Stimulated activated CD8-positive, alpha-beta memory T cell treated with anti-CD3 and anti-CD28 coated beads, Interleukin-7, amount 100 ng/mL, for 48 hours (primary cell): ENCODE measurements at regions not wholly inside any gene's neighbourhood (a gene's known extent, or its start where the extent isn't known, plus 50 kb on each side); places are given as distances from the start of the nearest gene placed in this dataset.

Source experiments
- DNase-seq, 2 donors: peaks; one replicate each; pipeline ENCODE4 v3.0.0-alpha.2; 2020; ENCODE audit warnings: low read depth in 1 of 2; ENCODE audit errors: extremely low read depth in 1 of 2

DNA sequence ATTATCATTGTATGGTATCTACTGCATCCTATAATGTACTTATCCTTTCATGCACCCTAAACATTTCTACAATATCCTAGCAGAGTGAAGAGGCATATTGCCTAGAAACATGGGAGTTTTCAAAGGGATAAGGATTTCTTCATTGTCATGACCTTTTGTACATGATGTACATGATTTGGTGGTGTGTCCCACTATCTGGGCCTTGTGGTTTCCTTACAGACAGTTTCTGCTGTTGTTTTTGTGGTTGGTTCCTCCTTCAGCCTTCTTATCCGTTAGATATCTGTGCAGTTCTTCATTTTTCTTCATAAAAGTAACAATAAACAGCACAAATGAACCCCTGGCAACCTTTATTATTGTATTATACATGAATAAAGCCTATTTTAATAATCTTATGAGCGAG lies 70.4 kb upstream of the BACH1 start:
- no peak for DNase-seq

DNA sequence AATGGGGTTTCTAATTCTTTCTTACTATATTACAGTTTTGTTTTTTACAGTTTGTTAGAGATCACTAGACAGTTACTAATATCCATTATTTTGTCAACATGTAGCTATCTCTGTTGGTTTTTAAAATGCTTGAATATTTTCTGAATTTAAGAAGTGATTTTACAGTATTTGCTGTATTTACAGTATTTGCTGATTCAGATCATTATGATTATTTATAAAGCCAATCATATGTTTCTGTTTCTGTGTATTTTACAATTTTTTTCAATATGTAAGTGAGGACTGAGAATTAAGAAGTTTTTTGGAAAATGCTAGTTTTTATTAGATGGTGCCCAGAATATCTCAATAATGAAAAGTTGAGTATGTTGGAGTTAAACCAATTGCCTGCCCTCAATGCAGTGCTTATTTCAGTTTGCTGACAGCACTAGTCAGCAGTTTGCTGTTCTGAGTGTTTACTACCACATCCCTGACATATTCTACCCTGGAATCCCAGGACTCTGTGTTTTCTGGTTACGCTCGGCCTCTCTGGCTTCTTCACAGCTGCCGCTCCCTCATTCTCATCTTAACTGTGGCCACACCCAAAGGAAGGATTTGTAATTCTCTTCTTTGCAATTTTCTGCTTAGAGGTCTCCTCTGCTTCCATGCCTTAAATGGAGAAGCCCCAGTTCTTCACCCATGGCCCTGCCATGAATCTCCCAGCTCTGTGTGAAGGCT lies 68.0 kb upstream of the BACH1 start:
- no peak for DNase-seq

DNA sequence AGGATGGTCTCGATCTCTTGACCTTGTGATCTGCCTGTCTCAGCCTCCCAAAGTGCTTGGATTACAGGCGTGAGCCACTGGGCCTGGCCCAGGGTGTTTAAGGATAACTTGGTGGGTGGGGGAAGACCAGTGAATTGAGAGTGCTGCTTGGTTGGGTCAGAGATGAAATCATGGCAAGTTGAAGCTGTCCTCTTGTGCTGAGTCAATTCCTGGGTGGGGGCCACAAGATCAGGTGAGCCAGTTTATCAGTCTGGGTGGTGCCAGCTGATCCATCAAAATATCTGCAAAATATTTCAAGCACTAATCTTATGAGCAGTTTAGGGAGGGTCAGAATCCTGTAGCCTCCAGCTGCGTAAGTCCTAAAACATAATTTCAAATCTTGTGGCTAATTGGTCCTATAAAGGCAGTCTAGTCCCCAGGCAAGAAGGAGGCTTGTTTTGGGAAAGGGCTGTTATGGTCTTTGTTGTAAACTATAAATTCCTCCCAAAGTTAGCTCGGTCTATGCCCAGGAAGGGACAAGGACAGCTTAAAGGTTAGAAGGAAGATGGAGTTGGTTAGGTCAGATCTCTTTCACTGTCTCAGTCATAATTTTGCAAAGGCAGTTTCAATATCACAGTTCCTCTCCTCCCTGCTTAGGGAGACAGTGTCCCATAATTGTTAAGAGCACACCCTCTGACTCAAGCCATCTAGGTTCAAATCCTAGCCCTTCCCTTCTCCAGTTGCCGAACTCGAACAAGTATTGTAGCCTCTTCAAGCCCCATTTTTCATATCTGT lies 66.8 kb upstream of the BACH1 start:
- DNase-seq = peak in 1 of 2 donors; percentile 12

DNA sequence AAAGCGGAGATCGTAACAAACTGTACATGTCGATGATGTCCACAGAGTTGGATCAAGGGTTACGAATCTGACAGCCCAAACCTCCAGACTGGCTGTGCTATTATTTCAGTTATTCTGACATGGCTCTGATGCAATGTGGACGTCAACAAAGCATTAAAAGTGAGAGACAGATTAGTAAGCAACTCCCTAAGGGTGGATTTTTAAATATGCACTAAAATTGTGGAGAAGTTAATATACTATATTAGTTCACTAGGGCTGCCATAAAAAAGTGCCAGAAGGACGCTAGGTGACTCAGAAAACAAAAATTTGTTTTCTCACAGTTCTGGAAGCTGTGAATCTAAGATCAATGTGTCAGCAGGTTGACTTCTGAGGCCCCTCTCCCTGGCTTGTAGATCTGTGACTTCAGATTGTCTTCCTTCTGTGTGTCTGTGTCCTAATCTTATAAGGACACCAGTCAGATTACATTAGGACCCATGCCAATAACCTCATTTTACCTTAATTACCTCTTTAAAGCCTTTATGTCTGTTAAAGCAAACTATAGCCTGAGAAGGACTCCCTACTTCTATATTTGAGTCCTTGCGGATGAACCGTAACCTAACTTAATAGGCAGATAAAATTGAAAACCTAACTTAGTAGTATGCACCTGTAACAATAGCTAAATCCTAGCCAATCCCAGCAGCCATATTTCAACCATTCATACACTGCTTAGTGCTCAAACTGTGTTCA lies 66.0 kb upstream of the BACH1 start:
- DNase-seq = no peak

DNA sequence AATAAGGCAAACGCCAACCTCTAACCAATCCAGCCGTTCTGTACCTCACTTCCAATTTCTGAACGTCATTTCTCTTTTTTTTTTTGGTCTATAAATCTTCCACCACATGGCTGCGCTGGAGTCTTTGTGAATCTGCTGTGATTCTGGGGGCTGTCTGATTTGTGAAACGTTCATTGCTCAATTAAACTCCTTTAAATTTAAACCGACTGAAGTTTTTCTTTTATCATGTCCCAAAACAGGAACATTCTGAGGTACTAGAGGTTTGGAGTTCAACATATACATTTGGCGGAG lies 65.5 kb upstream of the BACH1 start:
- no peak for DNase-seq

DNA sequence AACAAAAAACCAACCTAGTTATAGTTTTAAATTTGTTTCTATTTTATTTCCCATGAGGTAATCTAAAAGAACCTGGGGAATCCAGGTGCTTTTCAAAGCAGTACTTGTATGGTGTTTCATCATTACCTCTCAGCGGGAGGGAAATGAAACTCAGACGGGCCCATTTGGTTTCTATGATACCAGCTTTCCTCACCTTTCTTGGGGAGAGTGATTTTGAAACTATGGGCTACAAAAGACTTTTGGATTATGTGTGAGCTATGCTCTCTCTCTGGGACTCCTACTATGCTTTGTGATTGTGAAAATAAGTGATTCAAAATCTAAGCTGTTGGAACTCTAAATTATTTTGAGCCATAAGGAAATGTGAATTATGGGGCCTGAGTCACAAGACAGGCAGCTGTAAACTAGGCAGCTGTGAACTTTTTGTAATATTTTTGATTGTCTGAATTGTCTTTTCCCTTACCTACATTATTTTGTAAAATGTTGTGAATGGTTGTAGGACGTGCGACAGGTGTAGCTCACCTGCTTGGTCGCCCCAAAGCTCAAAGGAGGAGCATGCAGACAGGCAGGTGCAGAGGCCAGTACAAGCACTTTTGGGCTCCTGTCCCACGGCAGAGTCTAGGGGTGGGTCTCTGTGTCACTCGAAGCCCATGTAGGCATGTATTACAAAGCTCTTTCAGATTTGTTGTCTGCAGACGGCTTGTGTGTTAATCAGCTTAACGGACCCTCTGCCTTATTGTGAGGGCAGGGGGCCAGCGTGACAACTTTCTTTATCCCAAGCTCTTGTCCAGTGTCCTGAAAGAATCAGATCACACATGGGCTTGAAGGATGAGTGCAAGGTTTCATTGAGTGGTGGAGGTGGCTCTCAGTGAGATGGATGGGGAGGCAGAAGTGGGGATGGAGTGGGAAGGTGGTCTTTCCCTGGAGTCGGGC lies 64.8 kb upstream of the BACH1 start:
- DNase-seq = peak in 1 of 2 donors; percentile 38

DNA sequence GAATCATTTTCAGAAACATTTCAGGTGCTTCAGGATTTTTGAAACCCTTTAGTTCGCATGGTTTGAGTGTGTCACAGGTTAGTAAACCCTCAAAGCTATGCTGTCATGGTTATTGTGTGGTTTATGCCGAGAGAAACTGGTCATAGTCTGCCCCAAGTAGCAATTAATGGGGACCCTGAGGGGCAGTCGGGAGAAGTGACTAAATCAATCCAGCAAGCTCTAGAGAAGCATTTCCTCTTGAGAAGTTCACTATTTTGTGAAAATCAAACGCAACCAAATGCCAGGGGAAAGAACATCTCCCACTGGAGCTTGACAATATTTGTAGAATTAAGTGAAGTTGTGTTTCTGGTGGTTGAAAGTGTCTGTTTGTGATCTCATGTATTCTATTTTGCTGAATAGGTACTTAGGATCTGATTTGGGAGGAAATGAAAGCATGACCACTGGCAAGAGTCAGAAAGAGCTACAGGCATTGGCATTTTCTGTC lies 63.0 kb upstream of the BACH1 start:
- peak in 1 of 2 donors; percentile 11 for DNase-seq

DNA sequence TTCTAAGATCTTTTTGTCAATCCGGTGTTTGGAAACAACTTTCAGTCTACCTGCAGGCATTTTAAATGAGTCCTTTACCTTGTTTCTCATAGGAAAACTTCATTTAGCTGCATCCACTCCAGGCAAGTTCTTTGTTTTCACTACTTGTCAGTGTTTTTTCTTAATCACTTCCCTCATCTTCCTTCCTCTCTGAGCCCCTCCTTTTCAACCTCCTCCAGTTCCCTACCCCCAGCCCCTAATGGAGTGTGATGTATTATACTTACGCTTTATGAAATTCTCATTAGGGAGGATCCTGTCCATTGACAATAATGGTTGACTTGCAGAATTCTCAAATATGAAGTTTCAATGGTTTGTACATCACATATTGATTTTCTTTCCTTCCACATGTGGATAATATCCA lies 62.5 kb upstream of the BACH1 start:
- no peak for DNase-seq

DNA sequence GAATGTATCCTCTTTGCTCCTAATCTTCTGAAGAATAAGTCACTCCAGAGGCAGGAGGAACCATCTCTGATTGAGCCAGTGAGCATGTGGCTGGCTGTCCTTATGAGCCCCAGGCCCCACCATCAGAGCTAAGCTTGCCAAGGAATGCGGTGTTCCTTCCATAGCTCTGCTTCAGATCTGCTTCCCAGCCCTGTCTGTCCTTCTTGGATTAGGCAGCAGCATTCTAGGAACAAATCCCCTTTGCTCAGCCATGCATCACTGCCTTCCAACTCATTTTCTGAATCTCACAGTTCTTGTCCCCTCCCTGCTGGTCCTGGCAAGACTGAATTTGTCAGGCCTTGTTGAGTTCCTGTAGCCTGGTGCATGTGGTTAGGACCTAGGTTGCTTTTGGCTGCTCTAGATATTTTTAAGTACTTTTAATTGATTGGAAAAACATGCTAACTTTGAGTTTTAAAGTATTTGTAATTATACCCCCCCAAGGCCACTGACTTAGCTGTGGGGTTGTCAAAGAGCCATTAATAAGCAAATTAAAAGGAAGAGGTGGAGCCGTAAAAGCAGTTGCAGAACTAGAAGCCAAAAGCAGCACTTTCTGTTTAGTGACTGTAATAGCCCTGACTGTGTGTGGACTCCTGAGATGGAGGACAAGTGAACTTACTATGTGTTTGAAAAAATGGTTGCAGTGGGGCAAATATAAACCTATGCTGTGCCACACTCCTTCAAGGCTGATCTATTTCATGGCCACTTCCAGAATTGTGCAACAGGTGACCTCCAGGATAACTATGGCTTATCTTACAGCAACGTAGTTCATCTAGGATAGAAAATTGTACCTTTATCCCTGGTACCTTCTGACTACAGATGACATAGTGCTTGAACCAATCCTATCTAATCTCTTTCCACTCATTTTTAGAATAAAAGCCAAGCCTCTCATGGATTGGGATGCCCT lies 61.3 kb upstream of the BACH1 start:
- no peak for DNase-seq

DNA sequence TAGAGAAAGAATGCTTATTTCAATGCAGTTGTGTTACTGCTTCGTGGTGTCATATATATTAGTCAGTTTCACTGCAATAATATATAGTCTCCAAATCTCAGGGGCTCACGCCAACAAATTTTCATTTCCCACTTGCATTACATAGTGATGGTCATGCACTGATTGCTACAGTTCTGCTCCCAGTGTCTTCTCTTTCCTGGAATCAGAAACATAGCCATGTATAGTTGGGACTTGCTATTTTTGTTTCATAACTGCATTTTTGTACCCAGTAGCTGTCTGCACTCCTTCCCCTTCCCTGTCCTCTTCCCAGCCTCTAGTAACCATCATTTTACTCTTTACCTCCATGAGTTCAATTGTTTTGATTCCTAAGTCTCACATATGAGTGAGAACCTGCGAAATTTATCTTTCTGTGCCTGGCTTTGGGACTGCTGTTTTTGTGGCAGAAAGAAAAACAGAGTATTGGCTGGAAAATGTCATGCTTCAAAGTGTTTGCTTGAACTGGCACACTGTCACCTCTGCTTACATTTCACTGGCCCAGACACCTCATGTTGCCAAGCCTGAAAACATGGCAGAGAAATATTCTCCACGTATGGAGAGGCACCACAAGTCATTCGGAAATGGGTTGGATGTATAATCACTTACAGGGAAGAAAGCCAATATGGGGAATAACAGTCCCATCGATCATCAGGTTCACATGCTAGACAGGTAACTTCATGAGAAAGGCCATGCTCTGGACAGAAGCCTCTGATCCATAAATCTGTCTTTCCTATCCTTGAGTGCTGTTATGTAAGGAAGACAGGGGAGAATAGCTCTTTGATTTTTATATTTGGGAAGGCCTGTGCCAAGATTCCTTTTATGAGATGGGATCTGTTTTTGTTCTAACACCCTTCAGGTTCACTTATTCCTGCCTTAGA lies 60.4 kb upstream of the BACH1 start:
- DNase-seq = no peak

DNA sequence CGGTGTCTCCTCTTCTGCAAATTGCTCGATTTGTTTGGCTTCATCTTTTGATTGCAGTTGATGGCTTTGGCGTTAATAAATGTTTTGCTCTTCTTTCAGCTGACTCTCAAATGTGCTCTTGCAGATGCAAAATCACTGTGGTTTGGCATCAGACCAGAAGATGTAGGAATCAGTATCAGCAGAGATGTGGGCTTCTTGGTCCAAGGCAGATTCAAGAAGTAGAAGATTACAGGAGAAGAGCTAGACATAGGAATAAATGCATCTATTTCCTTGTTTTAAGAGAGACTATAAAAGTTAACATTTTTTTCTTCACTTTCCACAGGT lies 59.8 kb upstream of the BACH1 start:
- no peak for DNase-seq

DNA sequence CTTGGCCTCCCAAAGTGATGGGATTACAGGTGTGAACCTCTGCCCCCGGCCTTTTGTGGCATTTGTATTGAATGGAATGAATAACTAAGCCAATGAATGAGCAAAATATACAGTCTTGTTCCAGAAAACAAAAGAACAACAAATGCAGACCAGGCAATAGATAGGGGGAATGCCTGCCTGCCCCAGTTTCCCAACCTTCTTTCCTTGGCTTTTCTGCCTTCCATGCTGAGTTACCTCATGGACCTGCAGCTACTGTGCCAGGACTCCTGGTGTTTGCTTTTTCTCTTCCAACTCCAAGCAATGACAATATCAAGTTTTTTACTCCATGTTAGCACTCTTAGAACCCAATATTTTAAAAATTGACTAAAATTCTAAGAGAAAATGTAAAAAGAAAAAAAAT lies 58.6 kb upstream of the BACH1 start:
- DNase-seq = no peak

DNA sequence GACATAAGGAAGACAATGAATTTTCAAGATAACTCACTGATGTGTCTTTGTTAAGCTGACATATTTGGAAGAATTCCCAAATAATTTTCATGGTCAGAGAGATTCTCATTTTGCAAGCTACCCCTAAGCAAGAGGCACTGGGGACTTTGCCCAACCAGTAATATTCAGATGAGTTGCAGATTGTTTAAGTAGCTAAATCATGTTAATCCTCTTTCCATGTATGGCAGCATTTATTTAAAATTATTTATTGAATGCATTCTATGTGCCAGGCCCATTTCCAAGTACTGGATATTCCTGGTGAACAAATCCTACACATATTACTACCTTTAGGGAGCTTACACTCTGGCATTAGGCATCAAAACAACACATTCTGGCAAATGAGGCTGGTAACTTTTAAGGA lies 56.5 kb upstream of the BACH1 start:
- DNase-seq = no peak

DNA sequence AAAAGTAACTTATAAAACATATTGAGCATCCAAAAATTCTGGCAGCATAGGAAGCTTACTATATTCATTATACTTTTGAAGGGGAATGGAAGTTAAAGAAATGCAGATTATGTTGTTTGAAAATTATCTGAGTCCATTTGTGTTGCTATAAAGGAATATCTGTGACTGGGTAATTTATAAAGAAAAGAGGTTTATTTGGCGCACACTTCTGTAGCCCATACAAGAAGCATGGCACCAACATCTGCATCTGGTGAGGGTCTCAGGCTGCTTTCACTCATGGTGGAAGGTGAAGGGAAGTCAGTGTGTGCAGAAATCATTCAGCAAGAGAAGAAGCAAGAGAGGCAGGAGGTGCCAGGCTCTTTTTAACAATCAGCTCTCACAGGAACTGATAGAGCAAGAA lies 55.5 kb upstream of the BACH1 start:
- DNase-seq = no peak

DNA sequence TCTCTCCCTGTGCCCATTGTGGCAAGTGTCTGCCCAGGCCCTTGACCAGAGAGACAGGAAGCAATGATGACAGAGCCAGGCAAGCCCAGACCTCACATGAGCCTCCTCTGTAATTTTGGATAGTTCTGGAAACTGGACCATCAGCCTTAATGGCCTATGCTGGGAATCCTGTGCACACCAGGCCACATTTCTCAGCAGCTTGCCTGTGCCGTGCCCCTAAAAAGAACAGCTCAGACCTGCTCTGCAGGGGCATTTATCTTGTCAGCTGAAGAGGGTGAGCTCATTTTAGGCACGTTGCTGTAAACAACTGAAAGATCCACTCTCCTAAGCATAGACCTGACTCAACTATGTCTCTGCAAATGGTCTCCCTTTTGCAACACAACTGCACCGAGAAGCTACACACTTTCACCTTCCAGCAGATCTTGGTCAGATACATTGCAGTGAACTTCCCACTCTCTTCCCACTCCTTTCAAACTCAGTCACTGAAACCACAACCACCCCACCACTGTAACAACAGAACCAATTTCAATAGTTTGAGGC lies 53.5 kb upstream of the BACH1 start:
- peak in 1 of 2 donors; percentile 26 for DNase-seq

DNA sequence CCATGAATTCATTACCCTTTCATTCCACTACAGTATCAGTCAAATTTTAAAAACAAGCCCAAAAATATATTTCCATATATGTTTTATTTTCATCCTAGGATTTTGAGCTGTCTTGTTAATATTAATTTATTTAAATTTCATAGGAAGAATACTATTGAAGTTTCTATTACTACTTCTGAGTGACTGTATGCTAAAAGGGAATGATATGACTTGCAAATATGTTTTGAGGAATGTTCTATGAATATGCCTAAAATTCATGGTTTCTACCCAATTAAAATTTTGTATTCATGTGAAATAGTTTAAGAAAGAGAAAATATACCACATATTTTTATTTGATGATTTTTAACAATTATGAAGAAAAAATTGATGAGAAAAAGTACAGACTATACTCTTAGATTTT lies 52.9 kb upstream of the BACH1 start:
- no peak for DNase-seq

DNA sequence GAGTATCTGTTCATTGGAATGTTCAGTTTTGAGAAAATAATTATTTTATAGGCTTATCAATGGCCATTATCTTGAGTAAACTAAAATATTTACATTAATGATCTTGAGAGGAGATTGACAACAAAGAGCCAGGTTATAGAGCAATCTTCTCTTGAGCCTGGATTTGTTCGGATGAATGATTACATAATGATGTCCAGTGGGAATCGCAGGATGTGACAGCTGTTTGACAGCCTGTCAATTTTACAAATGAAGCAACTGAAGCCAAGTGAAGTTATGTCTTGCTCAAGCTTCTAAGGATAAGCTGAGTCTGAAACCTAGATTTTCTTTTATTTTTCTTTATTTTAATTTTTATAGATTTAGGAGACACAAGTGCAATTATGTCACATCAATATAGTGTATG lies 52.1 kb upstream of the BACH1 start:
- no peak for DNase-seq

DNA sequence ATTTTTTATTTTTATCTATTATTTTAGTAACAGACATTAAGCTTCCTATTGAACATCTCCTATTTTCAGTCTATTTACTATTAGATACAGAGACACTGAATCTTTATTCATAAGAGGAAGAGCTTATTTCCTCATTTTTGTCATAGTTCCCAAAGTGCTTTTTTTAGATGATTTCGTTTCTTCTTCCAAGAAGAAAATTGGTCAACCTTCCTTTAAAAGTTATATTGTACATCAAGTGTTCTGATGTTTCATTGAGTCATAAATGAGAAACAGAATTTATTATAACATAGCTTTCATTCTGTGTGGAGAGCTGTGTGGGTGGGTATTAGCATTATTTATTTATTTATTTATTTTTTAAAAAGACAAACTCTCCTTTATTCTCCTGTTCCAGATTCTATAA lies 50.6 kb upstream of the BACH1 start:
- DNase-seq = no peak
